ENCODE measurements at regions not wholly inside any gene's neighbourhood (a gene's known extent, or its start where the extent isn't known, plus 50 kb on each side); places are given as distances from the start of the nearest gene placed in this dataset.

DNA sequence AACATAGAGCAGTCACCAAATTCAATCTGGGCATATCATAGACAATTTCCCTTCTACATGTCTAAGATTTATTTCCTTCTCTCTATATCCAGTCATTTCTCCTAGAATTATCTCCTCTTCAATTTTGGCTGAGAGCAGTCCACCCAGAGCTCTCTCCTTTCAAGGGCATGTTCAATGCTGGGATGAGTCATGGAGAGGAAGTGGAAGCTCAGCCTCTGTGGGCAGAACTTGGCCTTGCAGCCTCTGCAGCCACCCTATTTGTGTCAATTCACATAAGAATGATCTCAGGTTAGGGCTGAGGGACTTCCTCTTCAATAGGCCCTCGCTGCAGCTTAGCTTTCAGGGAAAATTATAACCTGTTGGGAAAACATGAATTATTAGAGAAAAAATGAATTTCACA is 560.8 kb downstream of the POM121L12 start:
- intact Hi-C loops (cut with micrococcal nuclease), result no loop called here
- Mint-ChIP-seq H3K27me3 (no peaks in the 10 kb centered on the region), H3K4me3 (no peak overlapping the region), H3K36me3 (ENCODE audit: low read depth) (no peaks in the 10 kb centered on the region), H3K9me3 (peaks cover 8% of the 10 kb centered on the region), H3K27ac (no peak overlapping the region), H3K4me1 (ENCODE audit: low read depth) (no peaks in the 10 kb centered on the region)
- ATAC-seq, result no peak
- ChIA-PET CTCF (no interaction called here), POLR2A (no interaction called here)
- DNase-seq, result no peak
- TF ChIP-seq, protein P1, sequence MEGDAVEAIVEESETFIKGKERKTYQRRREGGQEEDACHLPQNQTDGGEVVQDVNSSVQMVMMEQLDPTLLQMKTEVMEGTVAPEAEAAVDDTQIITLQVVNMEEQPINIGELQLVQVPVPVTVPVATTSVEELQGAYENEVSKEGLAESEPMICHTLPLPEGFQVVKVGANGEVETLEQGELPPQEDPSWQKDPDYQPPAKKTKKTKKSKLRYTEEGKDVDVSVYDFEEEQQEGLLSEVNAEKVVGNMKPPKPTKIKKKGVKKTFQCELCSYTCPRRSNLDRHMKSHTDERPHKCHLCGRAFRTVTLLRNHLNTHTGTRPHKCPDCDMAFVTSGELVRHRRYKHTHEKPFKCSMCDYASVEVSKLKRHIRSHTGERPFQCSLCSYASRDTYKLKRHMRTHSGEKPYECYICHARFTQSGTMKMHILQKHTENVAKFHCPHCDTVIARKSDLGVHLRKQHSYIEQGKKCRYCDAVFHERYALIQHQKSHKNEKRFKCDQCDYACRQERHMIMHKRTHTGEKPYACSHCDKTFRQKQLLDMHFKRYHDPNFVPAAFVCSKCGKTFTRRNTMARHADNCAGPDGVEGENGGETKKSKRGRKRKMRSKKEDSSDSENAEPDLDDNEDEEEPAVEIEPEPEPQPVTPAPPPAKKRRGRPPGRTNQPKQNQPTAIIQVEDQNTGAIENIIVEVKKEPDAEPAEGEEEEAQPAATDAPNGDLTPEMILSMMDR (IDR thresholded peaks at IDR 0.05), result no peak

DNA sequence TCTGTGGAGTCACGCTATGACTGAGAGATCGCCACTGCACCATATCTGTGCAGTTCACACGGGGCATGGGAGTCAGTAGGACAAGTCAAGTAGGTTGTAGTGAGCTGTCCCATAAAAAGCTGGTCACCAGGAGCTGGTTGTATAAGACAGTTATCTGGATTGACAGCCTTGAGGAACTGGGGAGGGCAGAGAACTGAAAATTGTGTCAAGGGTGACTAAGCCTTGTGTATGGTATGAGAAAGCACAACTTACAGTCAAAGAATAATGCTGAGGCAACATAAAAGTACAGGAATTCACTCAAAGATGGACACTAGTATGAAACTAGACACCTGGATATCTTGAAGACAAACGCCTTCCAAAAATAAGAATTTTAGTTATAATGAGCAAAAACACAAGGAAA is 564.9 kb downstream of the POM121L12 start:
- peaks cover 14% of the 10 kb centered on the region for H3K9me3 Mint-ChIP-seq
- H3K27me3 Mint-ChIP-seq, result no peaks in the 10 kb centered on the region
- CTCF ChIA-PET, result no interaction called here
- TF ChIP-seq, protein P1 (IDR thresholded peaks at IDR 0.05), result no peak
- H3K27ac Mint-ChIP-seq, result no peak overlapping the region
- no peak for DNase-seq
- intact Hi-C loops (cut with micrococcal nuclease), result no loop called here
- POLR2A ChIA-PET, result no interaction called here
- H3K4me3 Mint-ChIP-seq, result no peak overlapping the region
- no peaks in the 10 kb centered on the region for H3K36me3 Mint-ChIP-seq (ENCODE audit: low read depth)
- H3K4me1 Mint-ChIP-seq (ENCODE audit: low read depth), result no peaks in the 10 kb centered on the region
- ATAC-seq, result no peak

DNA sequence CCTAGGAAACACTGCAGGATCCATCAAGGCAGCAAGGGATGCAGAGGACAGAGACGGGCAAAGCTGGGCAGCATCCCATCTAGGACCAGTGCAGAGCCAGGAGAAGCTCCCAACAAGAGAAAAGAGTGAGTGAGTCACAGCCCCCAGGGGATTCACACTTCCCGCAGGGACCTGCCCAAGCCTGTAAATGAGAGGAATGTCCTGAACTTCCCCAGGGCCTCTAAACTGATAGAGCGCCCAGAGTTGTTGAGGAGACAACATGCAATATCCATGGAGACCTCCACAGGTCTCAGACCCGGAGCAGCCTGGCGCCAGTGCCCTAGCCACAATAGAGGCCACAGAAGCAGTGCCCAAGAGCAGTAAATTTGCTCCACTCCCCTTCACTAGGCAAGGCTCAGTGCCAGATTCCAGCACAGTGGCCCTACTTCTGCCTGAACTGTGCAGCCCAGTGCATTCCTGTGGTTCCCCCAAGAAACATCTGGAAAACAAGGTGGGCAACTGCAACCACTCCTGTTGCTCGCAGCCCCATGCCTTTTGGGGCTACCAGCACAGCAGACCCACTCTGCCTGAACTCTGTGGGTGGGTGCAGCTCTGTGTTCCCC is 567.5 kb downstream of the POM121L12 start:
- no peak for ATAC-seq
- H3K4me1 Mint-ChIP-seq (ENCODE audit: low read depth), result no peaks in the 10 kb centered on the region

DNA sequence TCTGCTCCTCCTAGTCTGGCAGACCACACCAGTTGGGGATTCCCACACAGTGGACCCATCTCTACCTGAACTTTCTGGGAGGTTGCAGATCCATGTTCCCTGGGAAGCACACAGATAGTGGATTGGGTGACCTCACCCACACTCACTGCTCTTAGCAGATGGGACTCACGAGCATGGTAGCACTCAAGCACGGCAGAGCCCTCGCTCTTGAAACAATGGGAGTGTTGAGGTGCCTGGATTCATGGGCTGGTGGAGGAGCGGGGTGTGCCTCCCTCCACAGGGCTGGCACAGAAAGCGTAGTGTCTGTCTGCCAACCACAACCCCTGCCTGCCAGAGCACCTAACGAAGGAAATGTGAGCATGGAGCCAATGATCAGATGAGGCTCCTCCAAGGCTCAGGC is 568.0 kb downstream of the POM121L12 start:
- DNase-seq (no peak), ATAC-seq (no peak)
- TF ChIP-seq, protein P1 (IDR thresholded peaks at IDR 0.05), result no peak
- H3K27me3 Mint-ChIP-seq, result no peaks in the 10 kb centered on the region
- H3K36me3 Mint-ChIP-seq (ENCODE audit: low read depth), result no peaks in the 10 kb centered on the region
- H3K27ac Mint-ChIP-seq, result no peak overlapping the region
- ChIA-PET POLR2A (no interaction called here), CTCF (no interaction called here)
- H3K9me3 Mint-ChIP-seq, result peaks cover 12% of the 10 kb centered on the region
- intact Hi-C loops (cut with micrococcal nuclease), result no loop called here
- no peaks in the 10 kb centered on the region for H3K4me1 Mint-ChIP-seq (ENCODE audit: low read depth)
- H3K4me3 Mint-ChIP-seq, result no peak overlapping the region

More for the DNA sequence above, 567.5 kb downstream of the POM121L12 start:
- no peaks in the 10 kb centered on the region for H3K36me3 Mint-ChIP-seq (ENCODE audit: low read depth)
- H3K4me3 Mint-ChIP-seq, result no peak overlapping the region
- no peak overlapping the region for H3K27ac Mint-ChIP-seq
- ChIA-PET POLR2A (no interaction called here), CTCF (interaction anchor here (0.6 kb wide), 1 partner anchor 27 kb away, joined by 3 read pairs; no protein-coding TSS in a partner anchor)
- DNase-seq, result no peak
- H3K27me3 Mint-ChIP-seq, result no peaks in the 10 kb centered on the region
- intact Hi-C loops (cut with micrococcal nuclease), result no loop called here
- H3K9me3 Mint-ChIP-seq, result peaks cover 12% of the 10 kb centered on the region
- TF ChIP-seq, protein P1 (IDR thresholded peaks at IDR 0.05), result no peak

DNA sequence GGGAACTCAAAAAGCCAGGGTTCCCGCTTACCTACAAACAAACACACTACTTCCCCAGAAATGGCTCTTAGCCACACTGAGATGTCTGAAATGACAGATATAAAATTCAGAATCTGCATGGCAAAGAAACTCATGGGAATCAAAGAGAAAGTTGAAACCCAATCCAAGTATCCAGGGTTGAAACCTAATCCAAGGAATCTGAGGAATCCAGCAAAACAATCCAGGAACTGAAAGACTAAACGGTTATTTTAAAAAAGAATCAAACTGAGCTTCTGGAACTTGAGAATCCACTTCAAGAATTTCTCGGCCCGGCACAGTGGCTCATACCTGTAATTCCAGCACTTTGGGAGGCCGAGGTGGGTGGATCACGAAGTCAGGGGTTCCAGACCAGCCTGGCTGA is 568.8 kb downstream of the POM121L12 start:
- Mint-ChIP-seq H3K27me3 (no peaks in the 10 kb centered on the region), H3K4me3 (no peak overlapping the region), H3K36me3 (ENCODE audit: low read depth) (no peaks in the 10 kb centered on the region), H3K27ac (no peak overlapping the region), H3K9me3 (peaks cover 12% of the 10 kb centered on the region), H3K4me1 (ENCODE audit: low read depth) (no peaks in the 10 kb centered on the region)
- TF ChIP-seq, protein P1 (IDR thresholded peaks at IDR 0.05), result no peak
- intact Hi-C loops (cut with micrococcal nuclease), result no loop called here
- POLR2A ChIA-PET, result no interaction called here
- CTCF ChIA-PET, result no interaction called here
- ATAC-seq (no peak), DNase-seq (no peak)

Data from activated CD8-positive, alpha-beta T cell treated with anti-CD3 and anti-CD28 coated beads for 36 hours (primary cell).